ENCODE measurements at regions not wholly inside any gene's neighbourhood (a gene's known extent, or its start where the extent isn't known, plus 50 kb on each side); places are given as distances from the start of the nearest gene placed in this dataset.
A peak's percentile ranks its signal among the peaks of the same experiment; 100 is the strongest.

DNA sequence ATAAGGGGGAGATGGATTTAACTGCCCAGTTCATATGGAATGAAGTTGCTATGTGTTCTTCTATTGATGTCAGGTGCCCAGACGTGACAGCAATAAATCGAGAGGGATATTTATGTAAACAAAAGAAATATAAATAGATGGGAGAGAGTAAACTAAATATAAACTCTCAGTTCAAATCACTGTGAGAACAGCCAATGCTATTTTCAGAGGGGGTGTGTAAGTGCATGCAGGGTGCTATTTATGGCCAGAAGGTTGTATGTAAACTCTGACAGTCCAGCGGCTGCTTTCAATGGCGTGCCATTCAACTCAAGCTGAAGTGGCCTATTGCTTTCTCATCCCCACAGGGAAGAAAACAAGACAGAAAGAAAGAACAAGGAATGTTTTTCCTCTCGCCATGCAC is 127.2 kb downstream of the KCNA5 start:
- TF ChIP-seq CTCF (IDR thresholded peaks at IDR 0.05 in 4 of 5, conservative IDR thresholded peaks at IDR 0.05 in 1 of 5): no peak
- TF ChIP-seq POLR2A (IDR thresholded peaks at IDR 0.05): peak in 1 of 2 donors; percentile 34

Measured in gastrocnemius medialis (tissue), 4 donors.